HEK293 (cell line): ENCODE measurements at regions not wholly inside any gene's neighbourhood (a gene's known extent, or its start where the extent isn't known, plus 50 kb on each side); places are given as distances from the start of the nearest gene placed in this dataset.

Experiments
- CTCF ChIA-PET: fragments of 350-600 bp; formaldehyde crosslinking; extraction: SDS; loops from one replicate; lab custom pipeline; 2021; ENCODE audit warnings: antibody characterized with exemption; lab: Yijun Ruan, JAX
- POLR2A ChIA-PET: fragments of 300-600 bp; formaldehyde crosslinking; extraction: SDS; loops from one replicate; lab custom pipeline; 2020; ENCODE audit warnings: antibody characterized with exemption, inconsistent platforms; lab: Yijun Ruan, JAX
- H3K27ac ChIP-seq: fragments of 200-500 bp; sonication (Bioruptor generic); 2 replicates; pipeline ENCODE4 v1.5.1; 2014; ENCODE audit warnings: low read depth, low read length, control low read depth, inconsistent platforms; ENCODE audit errors: extremely low read depth
- H3K36me3 ChIP-seq, 2 experiments: fragments of 200-500 bp in 1 of 2; sonication (Bioruptor generic) in 1 of 2; 1 replicate in 1 of 2; 2 replicates in 1 of 2; pipeline ENCODE4 v1.5.1; 2014 to 2017; ENCODE audit warnings: inconsistent platforms in 2 of 2, low read length in 2 of 2; ENCODE audit not compliant: control insufficient read depth in 2 of 2, insufficient read depth in 1 of 2
- H3K4me1 ChIP-seq: fragments of 200-500 bp; sonication (Bioruptor generic); 2 replicates; pipeline ENCODE4 v1.5.1; 2014; ENCODE audit warnings: mild to moderate bottlenecking, low read length, inconsistent platforms; ENCODE audit not compliant: control insufficient read depth, insufficient read depth
- H3K4me3 ChIP-seq: 2 replicates; pipeline ENCODE4 v1.5.1; 2011; ENCODE audit warnings: low read depth, mild to moderate bottlenecking, control low read depth, low read length, moderate library complexity
- H3K9me3 ChIP-seq: fragments of 200-500 bp; sonication (Bioruptor generic); 2 replicates; pipeline ENCODE4 v1.5.1; 2014; ENCODE audit warnings: low read depth, low read length, inconsistent platforms; ENCODE audit not compliant: control insufficient read depth, insufficient read depth
- BCL6B ChIP-seq: fragments of 450-650 bp; formaldehyde crosslinking; IDR thresholded peaks from 2 replicates; pipeline ENCODE4 v1.5.1; 2017; ENCODE audit warnings: missing biosample characterization, missing genetic modification characterization
- CTCF ChIP-seq: fragments of 450-650 bp; formaldehyde crosslinking; IDR thresholded peaks from 2 replicates; pipeline ENCODE4 v1.5.1; 2016; ENCODE audit warnings: missing biosample characterization, missing genetic modification characterization
- GLIS2 ChIP-seq: fragments of 450-650 bp; formaldehyde crosslinking; IDR thresholded peaks from 2 replicates; pipeline ENCODE4 v1.5.1; 2016; ENCODE audit warnings: missing biosample characterization, missing genetic modification characterization
- IKZF3 ChIP-seq: fragments of 450-650 bp; IDR thresholded peaks from 2 replicates; pipeline ENCODE4 v1.5.0; 2018; ENCODE audit warnings: missing biosample characterization, mild to moderate bottlenecking, missing genetic modification characterization, moderate library complexity
- RBAK ChIP-seq: fragments of 450-650 bp; formaldehyde crosslinking; IDR thresholded peaks from 2 replicates; pipeline ENCODE4 v1.5.1; 2016; ENCODE audit warnings: missing biosample characterization, missing genetic modification characterization
- REPIN1 ChIP-seq: fragments of 450-650 bp; formaldehyde crosslinking; IDR thresholded peaks from 2 replicates; pipeline ENCODE4 v1.5.1; 2017; ENCODE audit warnings: missing biosample characterization, missing genetic modification characterization, low read depth
- SCRT1 ChIP-seq: fragments of 450-650 bp; formaldehyde crosslinking; IDR thresholded peaks from 2 replicates; pipeline ENCODE4 v1.5.1; 2016; ENCODE audit warnings: missing biosample characterization, missing genetic modification characterization, borderline replicate concordance
- ZFP41 ChIP-seq: fragments of 450-650 bp; formaldehyde crosslinking; IDR thresholded peaks from 2 replicates; pipeline ENCODE4 v1.5.1; 2016; ENCODE audit warnings: missing biosample characterization, missing genetic modification characterization, borderline replicate concordance
- ZNF132 ChIP-seq: fragments of 450-650 bp; formaldehyde crosslinking; IDR thresholded peaks from 2 replicates; pipeline ENCODE4 v1.5.1; 2017; ENCODE audit warnings: missing biosample characterization, missing genetic modification characterization, borderline replicate concordance
- ZNF169 ChIP-seq: fragments of 450-650 bp; formaldehyde crosslinking; IDR thresholded peaks from 2 replicates; pipeline ENCODE4 v1.5.1; 2016; ENCODE audit warnings: missing biosample characterization, missing genetic modification characterization
- ZNF266 ChIP-seq: fragments of 450-650 bp; formaldehyde crosslinking; IDR thresholded peaks from 2 replicates; pipeline ENCODE4 v1.5.1; 2016; ENCODE audit warnings: missing biosample characterization, missing genetic modification characterization, low read depth
- ZNF292 ChIP-seq: fragments of 450-650 bp; formaldehyde crosslinking; IDR thresholded peaks from 2 replicates; pipeline ENCODE4 v1.5.1; 2016; ENCODE audit warnings: low read depth, missing biosample characterization, missing genetic modification characterization, borderline replicate concordance
- ZNF311 ChIP-seq: fragments of 450-650 bp; formaldehyde crosslinking; IDR thresholded peaks from 2 replicates; pipeline ENCODE4 v1.5.1; 2017; ENCODE audit warnings: missing biosample characterization, missing genetic modification characterization, borderline replicate concordance
- ZNF548 ChIP-seq: fragments of 450-650 bp; formaldehyde crosslinking; IDR thresholded peaks from 2 replicates; pipeline ENCODE4 v1.5.1; 2016; ENCODE audit warnings: missing biosample characterization, missing genetic modification characterization
- ZNF621 ChIP-seq: fragments of 450-650 bp; formaldehyde crosslinking; IDR thresholded peaks from 2 replicates; pipeline ENCODE4 v1.5.1; 2017; ENCODE audit warnings: missing biosample characterization, missing genetic modification characterization
- ZNF76 ChIP-seq: fragments of 450-650 bp; formaldehyde crosslinking; IDR thresholded peaks from 2 replicates; pipeline ENCODE4; 2016; ENCODE audit warnings: low read depth, missing biosample characterization, missing genetic modification characterization, borderline replicate concordance
- ZNF776 ChIP-seq: fragments of 450-650 bp; formaldehyde crosslinking; IDR thresholded peaks from 2 replicates; pipeline ENCODE4 v1.5.0; 2017; ENCODE audit warnings: missing biosample characterization, missing genetic modification characterization, borderline replicate concordance
- ZNF777 ChIP-seq: fragments of 450-650 bp; formaldehyde crosslinking; IDR thresholded peaks from 2 replicates; pipeline ENCODE4 v1.5.1; 2017; ENCODE audit warnings: missing biosample characterization, missing genetic modification characterization, borderline replicate concordance
- ZNF843 ChIP-seq: fragments of 450-650 bp; formaldehyde crosslinking; IDR thresholded peaks from 2 replicates; pipeline ENCODE4 v1.5.1; 2016; ENCODE audit warnings: missing biosample characterization, missing genetic modification characterization
- TF ChIP-seq, protein P1 (sequence below): fragments of 450-650 bp; formaldehyde crosslinking; IDR thresholded peaks from 2 replicates; pipeline ENCODE4 v1.5.1; 2016; ENCODE audit warnings: missing biosample characterization, missing genetic modification characterization

DNA sequence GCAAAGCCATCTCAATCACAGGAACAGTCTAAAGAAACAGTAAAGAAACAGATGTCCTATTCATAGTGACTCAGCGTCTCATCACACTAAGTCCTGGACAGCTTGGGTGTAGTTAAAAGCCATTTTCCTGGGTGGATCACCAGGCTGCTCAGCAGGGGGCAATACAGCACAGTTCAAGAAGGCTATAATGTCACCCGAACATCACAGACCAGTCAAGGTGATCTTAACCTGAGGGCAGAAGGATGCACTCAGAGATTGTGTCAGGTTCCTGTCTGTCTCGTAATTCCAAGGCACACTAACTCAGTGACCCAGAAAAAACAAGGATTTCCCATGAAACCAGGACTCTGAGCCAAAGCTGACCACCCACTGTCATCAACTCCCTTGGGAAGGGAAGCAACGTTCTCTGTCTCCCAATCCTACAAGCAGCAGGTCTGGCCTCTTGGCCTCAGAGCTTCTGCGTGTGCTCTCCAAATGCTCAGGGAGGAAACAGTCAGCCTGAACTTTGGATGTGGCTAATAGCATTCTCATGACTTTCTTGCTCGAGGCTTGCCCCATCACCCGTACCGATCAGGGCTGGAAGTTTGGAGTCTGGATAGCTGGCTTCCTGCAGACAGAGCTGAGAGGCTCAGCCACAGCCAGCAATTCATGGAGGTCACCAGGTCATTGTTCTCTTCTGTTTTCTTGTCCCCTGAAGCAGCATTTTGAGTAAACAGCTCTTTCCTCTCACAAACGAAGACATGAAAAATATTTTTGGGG, 90.4 kb upstream of the FAM171A1 start (continued):
- TF ChIP-seq ZNF843 (tag by site-specific recombination) = no peak

GRCh38 chr10:15460661-15461060, 89.6 kb upstream of the FAM171A1 start:
- Histone ChIP-seq H3K27ac (no peak overlapping the region), H3K4me3 (no peak overlapping the region), H3K36me3 (no peaks in the 10 kb centered on the region), H3K9me3 (no peaks in the 10 kb centered on the region), H3K4me1 (no peaks in the 10 kb centered on the region)
- POLR2A ChIA-PET = interaction anchor here (0.7 kb wide), 1 partner anchor 10 kb away, joined by 4 read pairs; no protein-coding TSS in a partner anchor
- CTCF ChIA-PET = interaction anchor here (0.7 to 1.4 kb wide), 3 partner anchors 107 to 262 kb away, joined by 4 to 6 read pairs (median 4); no protein-coding TSS in a partner anchor
- TF ChIP-seq IKZF3 (tag by site-specific recombination) (no peak), CTCF (tag by site-specific recombination) (no peak), ZFP41 (tag by site-specific recombination) (no peak), ZNF621 (tag by site-specific recombination) (no peak), ZNF548 (tag by site-specific recombination) (no peak), GLIS2 (tag by site-specific recombination) (no peak), ZNF132 (tag by site-specific recombination) (no peak), RBAK (tag by site-specific recombination) (no peak), ZNF776 (tag by site-specific recombination) (no peak), ZNF311 (tag by site-specific recombination) (no peak), REPIN1 (tag by site-specific recombination) (no peak), BCL6B (tag by site-specific recombination) (no peak), ZNF169 (tag by site-specific recombination) (no peak), ZNF292 (tag by site-specific recombination) (no peak), ZNF777 (tag by site-specific recombination) (no peak), SCRT1 (no peak), ZNF266 (tag by site-specific recombination) (no peak), ZNF76 (no peak)
- TF ChIP-seq, protein P1, sequence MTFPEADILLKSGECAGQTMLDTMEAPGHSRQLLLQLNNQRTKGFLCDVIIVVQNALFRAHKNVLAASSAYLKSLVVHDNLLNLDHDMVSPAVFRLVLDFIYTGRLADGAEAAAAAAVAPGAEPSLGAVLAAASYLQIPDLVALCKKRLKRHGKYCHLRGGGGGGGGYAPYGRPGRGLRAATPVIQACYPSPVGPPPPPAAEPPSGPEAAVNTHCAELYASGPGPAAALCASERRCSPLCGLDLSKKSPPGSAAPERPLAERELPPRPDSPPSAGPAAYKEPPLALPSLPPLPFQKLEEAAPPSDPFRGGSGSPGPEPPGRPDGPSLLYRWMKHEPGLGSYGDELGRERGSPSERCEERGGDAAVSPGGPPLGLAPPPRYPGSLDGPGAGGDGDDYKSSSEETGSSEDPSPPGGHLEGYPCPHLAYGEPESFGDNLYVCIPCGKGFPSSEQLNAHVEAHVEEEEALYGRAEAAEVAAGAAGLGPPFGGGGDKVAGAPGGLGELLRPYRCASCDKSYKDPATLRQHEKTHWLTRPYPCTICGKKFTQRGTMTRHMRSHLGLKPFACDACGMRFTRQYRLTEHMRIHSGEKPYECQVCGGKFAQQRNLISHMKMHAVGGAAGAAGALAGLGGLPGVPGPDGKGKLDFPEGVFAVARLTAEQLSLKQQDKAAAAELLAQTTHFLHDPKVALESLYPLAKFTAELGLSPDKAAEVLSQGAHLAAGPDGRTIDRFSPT (tag by site-specific recombination) = no peak
